MM.1S (cell line): ENCODE measurements at regions not wholly inside any gene's neighbourhood (a gene's known extent, or its start where the extent isn't known, plus 50 kb on each side); places are given as distances from the start of the nearest gene placed in this dataset.

Source experiments
- EZH2 ChIP-seq: fragments of 300-600 bp; sonication (generic); optimal IDR thresholded peaks from 2 replicates; pipeline ENCODE3; 2017; ENCODE audit warnings: low read depth, mild to moderate bottlenecking, antibody characterized with exemption, low read length, mixed read lengths
- EZH2phosphoT487 ChIP-seq: fragments of 300-600 bp; sonication (generic); IDR thresholded peaks from 2 replicates; pipeline ENCODE4 v1.6.1; 2018; ENCODE audit warnings: antibody characterized with exemption, low read length
- TF ChIP-seq, protein P1 (sequence below): fragments of 300-600 bp; sonication (generic); IDR thresholded peaks from 2 replicates; pipeline ENCODE4 v1.5.1; 2016; ENCODE audit warnings: antibody characterized with exemption, low read length, mixed read lengths

DNA sequence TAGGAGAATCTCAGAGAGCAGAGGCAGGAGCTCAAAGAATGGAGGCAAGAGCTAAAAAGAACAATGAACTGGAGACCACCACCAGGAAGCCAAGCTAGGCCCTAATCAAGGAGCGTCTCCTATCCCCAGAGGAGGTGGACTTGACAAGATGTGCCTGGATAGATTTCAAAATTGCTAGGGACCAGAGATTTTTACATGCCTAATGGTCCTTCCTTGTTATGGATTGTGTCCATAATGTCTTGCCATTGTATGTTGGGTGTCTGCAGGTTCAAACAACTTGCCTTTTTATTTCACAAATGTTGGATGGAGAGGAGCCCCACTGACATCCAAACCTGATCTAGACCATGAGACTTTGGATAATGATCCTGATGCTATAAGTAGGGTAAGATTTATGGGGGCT is 88.2 kb upstream of the TP53I11 start:
- TF ChIP-seq, protein P1, sequence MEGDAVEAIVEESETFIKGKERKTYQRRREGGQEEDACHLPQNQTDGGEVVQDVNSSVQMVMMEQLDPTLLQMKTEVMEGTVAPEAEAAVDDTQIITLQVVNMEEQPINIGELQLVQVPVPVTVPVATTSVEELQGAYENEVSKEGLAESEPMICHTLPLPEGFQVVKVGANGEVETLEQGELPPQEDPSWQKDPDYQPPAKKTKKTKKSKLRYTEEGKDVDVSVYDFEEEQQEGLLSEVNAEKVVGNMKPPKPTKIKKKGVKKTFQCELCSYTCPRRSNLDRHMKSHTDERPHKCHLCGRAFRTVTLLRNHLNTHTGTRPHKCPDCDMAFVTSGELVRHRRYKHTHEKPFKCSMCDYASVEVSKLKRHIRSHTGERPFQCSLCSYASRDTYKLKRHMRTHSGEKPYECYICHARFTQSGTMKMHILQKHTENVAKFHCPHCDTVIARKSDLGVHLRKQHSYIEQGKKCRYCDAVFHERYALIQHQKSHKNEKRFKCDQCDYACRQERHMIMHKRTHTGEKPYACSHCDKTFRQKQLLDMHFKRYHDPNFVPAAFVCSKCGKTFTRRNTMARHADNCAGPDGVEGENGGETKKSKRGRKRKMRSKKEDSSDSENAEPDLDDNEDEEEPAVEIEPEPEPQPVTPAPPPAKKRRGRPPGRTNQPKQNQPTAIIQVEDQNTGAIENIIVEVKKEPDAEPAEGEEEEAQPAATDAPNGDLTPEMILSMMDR: no peak
- TF ChIP-seq EZH2 (no peak), EZH2phosphoT487 (no peak)
